ENCODE measurements at regions not wholly inside any gene's neighbourhood (a gene's known extent, or its start where the extent isn't known, plus 50 kb on each side); places are given as distances from the start of the nearest gene placed in this dataset.
"Not testable (repeated sequence)": the region's sequence is repeated elsewhere in the genome, so short reads cannot be mapped to it uniquely, and the experiment has no call there.

DNA sequence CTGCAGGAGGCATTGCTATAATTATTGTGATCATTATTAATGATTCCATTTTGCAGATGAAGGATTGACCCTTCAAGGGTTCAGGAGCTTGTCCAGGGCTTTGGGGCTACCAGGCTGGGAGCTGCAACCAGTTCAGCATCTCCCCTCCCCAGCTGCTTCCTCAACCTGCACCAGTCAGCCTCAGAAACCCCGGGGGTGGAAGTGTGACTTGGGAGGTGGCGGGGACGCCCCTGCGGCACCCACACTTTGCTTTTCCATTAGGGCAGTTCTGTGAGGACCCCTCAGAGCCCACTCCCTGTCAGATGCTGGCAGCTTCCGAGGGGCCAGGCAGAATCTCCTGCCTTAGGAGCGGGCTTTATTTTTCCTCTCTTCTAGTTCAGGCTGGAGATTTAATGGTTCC, 85.6 kb downstream of the OLFM1 start:
- no peak for DNase-seq

GRCh38 chr9:135174248-135174647, 86.8 kb downstream of the OLFM1 start:
- no peak for DNase-seq

- no peak for DNase-seq
These were observed 87.5 kb downstream of the OLFM1 start for GRCh38 chr9:135174981-135175380.

GRCh38 chr9:135176284-135176683, 88.8 kb downstream of the OLFM1 start:
- no peak for DNase-seq

GRCh38 chr9:135177562-135177961, 90.1 kb downstream of the OLFM1 start:
- not testable (repeated sequence) for DNase-seq

DNA sequence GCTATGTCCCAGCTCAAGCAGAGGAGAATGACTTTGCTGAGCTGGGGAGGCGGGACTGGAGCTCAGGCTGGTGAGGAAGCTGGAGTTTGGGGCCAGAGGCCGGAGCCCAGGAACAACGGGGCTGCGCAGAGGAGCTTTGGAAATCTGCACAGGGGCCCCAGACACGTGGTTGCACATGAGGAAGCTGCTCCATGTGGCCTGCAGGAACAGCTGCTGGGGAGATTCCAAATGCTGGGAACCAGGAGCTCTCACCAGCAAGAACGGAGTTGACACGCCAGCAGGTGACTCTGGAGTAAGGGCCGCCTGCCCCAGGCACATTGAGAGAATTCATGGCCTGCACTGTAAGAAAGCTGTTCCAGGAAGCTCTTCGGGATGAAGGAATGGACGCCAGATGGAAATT, 91.0 kb downstream of the OLFM1 start:
- DNase-seq, result peak in 1 of 2 experiments; percentile 35

GRCh38 chr9:135179041-135179440, 91.6 kb downstream of the OLFM1 start:
- no peak for DNase-seq

DNA sequence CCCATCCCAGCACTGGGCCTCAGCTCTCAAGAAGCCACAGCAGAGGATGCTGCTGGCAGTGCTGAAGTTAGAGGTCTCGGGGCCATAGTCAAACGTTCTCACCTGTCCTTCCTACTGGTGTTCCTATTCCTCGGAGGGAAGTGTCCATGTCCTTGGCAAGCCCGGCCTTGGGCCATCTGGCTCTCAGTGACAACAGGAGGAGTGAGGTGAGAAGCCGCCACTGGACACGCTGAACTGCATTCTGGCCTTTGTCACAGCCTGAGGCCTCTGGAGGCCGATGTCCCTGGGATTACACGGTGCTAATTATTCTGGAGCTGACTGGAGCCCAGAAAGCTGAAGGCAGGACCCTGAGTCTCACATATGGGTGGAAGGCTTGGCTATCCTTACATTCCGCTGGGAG, 92.5 kb downstream of the OLFM1 start:
- DNase-seq, result no peak

- DNase-seq, result no peak
These were observed 93.1 kb downstream of the OLFM1 start for GRCh38 chr9:135180586-135180985.

DNA sequence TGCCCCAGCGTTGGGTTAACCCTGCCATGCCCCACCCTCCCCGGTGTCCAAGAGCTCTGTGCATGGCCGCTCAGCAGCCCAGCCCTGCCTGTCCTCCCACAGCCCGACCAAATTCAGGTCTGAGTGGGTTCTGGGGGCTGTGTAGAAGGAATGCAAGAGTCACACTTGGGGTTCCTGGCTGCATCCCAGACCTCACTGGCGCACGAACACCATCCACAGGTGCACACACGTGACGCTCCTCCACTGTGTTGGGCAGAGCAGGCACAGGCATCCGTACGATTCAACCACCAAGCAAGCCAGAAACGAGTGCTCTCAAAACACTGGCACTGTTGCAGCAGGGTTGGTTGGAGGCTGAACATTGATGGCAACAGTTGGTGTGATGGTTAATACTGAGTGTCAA, 93.9 kb downstream of the OLFM1 start:
- DNase-seq, result no peak

DNA sequence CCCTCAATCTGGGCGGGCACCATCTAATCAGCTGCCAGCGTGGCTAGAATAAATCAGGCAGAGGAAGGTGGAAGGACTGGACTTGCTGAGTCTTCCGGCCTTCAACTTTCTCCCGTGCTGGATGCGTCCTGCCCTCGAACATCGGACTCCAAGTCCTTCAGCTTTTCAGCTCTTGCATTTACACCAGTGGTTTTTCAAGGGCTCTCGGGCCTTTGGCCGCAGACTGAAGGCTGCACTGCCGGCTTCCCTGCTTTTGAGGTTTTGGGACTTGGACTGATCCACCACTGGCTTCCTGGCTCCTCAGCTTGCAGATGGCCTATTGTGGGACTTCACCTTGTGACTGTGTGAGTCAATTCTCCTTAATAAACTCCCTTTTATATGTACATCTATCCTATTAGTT, 94.4 kb downstream of the OLFM1 start:
- not testable (repeated sequence) for DNase-seq

DNA sequence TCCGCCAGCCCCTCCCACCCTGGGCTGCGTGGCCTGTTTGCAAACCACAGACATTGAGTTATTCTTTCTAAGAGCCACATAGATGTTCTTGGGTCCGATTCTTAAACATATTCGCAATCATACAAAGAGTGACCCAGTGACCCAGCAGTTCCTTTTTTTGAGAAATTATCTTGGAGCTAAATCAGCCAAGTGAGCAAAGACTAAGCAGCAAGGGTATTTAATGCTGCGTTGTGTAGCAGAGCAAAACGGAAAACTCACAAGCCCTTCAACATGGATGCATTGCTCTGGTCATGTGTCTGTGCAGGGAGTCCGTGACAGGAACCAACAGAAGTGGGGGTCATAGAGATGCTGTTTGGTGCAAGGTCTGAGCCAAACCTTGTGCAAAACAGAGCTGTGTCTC, 95.6 kb downstream of the OLFM1 start:
- DNase-seq, result no peak

- no peak for DNase-seq
These were observed 96.2 kb downstream of the OLFM1 start for GRCh38 chr9:135183528-135184180.

- peak; percentile 37 to 53 for DNase-seq
These were observed 96.9 kb downstream of the OLFM1 start for GRCh38 chr9:135184181-135185053.

- no peak for DNase-seq
These were observed 97.6 kb downstream of the OLFM1 start for GRCh38 chr9:135185060-135185459.

GRCh38 chr9:135186248-135187164, 99.0 kb downstream of the OLFM1 start:
- DNase-seq, result no peak

DNA sequence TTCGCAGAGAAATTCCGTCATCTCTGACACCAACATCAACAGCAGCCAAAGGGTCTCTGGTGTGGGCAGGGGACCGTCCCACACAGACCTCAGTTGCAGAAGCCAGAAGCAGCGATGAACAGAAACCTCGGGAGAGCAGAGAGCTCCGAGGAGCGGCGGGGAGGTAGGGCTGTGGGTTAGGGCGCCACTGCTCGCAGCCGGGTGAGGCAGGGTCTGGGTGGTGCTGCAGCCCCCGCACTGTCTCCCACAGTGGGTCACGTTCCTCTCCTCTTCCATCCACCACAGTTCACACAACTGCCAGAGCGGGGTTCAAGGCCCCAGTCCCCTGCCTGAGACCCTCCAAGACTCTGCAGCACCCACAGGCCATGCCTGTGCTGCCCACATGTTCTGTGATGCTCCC, 99.9 kb downstream of the OLFM1 start:
- no peak for DNase-seq

GRCh38 chr9:135188681-135189151, 101.2 kb downstream of the OLFM1 start:
- no peak for DNase-seq

- no peak for DNase-seq
These were observed 102.0 kb downstream of the OLFM1 start for GRCh38 chr9:135189497-135189896.

DNA sequence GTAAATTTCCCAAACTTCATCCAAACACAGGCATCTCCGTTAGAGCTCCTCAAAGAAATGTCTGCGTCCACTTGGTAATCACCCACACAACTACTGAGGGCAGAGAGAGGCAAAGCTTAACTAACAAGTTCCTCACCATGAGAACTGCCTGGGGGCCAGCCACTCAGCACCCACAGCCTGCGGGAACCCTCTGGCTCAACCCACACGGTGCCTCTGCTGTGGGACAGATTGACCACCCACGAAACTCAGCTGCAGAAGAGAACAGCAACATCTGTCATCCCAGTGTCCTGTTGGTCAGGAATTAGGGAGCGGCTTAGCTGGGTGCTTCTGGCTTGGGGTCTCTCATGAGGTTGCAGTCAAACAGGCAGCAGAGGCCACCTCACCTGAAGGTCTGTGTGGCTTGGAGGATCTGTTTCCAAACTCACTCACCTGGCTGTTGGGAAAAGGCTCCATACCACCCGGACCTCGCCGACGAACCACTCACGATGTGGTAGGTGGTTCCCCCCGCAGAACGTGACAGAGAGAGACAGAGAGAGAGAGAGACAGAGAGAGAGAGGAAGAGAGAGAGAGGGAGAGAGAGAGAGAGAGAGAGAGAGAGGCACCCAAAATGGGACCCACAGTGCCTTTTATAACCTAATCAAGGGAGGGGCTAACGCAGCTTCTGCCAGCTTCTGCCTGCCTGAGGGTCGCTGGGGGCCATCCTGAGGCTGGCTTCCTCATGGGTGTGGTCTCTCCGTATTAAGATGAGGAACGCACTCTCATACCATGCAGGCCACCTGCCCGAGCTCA, 103.5 kb downstream of the OLFM1 start:
- DNase-seq, result no peak

- DNase-seq, result no peak
These were observed 105.2 kb downstream of the OLFM1 start for GRCh38 chr9:135192686-135193085.

- DNase-seq, result not testable (repeated sequence)
These were observed 108.5 kb downstream of the OLFM1 start for GRCh38 chr9:135195975-135196374.

Measured in NCI-H524 (cell line).